NB4 (cell line): ENCODE measurements at regions not wholly inside any gene's neighbourhood (a gene's known extent, or its start where the extent isn't known, plus 50 kb on each side); places are given as distances from the start of the nearest gene placed in this dataset.

Experiments used
- MYC ChIP-seq: IDR thresholded peaks from 2 replicates; pipeline ENCODE4 v1.6.1; 2011; ENCODE audit warnings: low read depth, low read length
- POLR2A ChIP-seq: IDR thresholded peaks from 2 replicates; pipeline ENCODE4 v1.6.1; 2011; ENCODE audit warnings: mild to moderate bottlenecking; ENCODE audit not compliant: insufficient read length; ENCODE audit errors: extremely low read depth

DNA sequence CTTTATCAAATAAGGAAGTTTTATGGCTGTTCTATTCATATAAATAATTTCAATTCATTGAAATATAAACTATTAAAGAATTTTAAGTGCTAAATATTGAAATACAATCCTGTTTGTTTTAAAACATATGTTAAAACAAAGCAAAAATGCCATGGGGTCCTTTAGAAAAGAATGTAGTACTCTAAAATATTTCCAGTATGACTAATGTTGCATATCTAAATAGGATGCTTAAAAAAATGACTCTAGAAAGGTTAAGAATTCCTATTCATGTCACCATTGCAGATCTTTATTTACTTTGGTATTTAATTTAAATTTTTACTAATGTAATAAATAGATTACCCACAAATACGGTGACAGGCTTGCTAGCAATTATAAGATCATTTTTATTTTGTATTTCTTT is 132.3 kb downstream of the ZNF608 start:
- TF ChIP-seq POLR2A = no peak
- no peak for TF ChIP-seq MYC
